H1 (cell line): ENCODE measurements at regions not wholly inside any gene's neighbourhood (a gene's known extent, or its start where the extent isn't known, plus 50 kb on each side); places are given as distances from the start of the nearest gene placed in this dataset.

Experiments used
- CTCF ChIA-PET: fragments of 300-600 bp; sonication (Branson Sonifier 250); formaldehyde crosslinking; loops from one replicate; lab custom pipeline; 2021; ENCODE audit not compliant: partially characterized antibody; lab: Charles Lee
- POLR2A ChIA-PET: fragments of 300-600 bp; sonication (Branson Sonifier 250); formaldehyde crosslinking; loops from one replicate; lab custom pipeline; 2021; ENCODE audit warnings: inconsistent platforms; ENCODE audit not compliant: partially characterized antibody; lab: Charles Lee
- DNase-seq, 2 experiments: peaks; one replicate each; pipeline versions ENCODE4 v3.0.0 to v3.0.0-alpha.2; 2010 to 2022; ENCODE audit warnings: low spot score in 2 of 2, low read depth in 1 of 2, mixed read lengths in 1 of 2
- FAIRE-seq: peaks from 2 replicates; lab custom pipeline; 2011; peaks lifted over from hg19 to GRCh38; lab: Jason Lieb, UNC
- H2AFZ ChIP-seq: 2 replicates; pipeline ENCODE4 v1.8.1; 2012; ENCODE audit warnings: low read length, inconsistent platforms
- H2AK5ac ChIP-seq: 2 replicates; pipeline ENCODE4 v1.6.1; 2013; ENCODE audit warnings: low read depth, low read length
- H2BK120ac ChIP-seq: replicated peaks from 2 replicates; pipeline ENCODE3; 2013; ENCODE audit warnings: low read depth, low read length, inconsistent platforms
- H2BK12ac ChIP-seq: 2 replicates; pipeline ENCODE4 v1.6.1; 2013; ENCODE audit warnings: low read depth, low read length
- H2BK15ac ChIP-seq: 2 replicates; pipeline ENCODE4 v1.6.1; 2013; ENCODE audit warnings: low read length
- H2BK20ac ChIP-seq: 2 replicates; pipeline ENCODE4 v1.6.1; 2013; ENCODE audit warnings: low read length
- H2BK5ac ChIP-seq: 2 replicates; pipeline ENCODE4 v1.6.1; 2013; ENCODE audit warnings: low read depth, low read length
- H3K14ac ChIP-seq: 2 replicates; pipeline ENCODE4 v1.6.1; 2013; ENCODE audit warnings: inconsistent platforms; ENCODE audit not compliant: insufficient read length
- H3K18ac ChIP-seq: 2 replicates; pipeline ENCODE4 v1.6.1; 2013; ENCODE audit warnings: low read length; ENCODE audit errors: extremely low read depth
- H3K23ac ChIP-seq: 2 replicates; pipeline ENCODE4 v1.6.1; 2013; ENCODE audit warnings: inconsistent platforms; ENCODE audit not compliant: insufficient read length
- H3K23me2 ChIP-seq: 2 replicates; pipeline ENCODE4 v1.6.1; 2013; ENCODE audit warnings: low read depth, low read length
- H3K27ac ChIP-seq: 2 replicates; pipeline ENCODE4 v1.6.1; 2011; ENCODE audit warnings: low read depth, low read length, inconsistent platforms
- H3K27me3 ChIP-seq, 4 experiments: replicated peaks in 1 of 4; 1 replicate in 1 of 4; 2 replicates in 3 of 4; pipeline versions ENCODE4 v1.6.1 to v1.8.1; 2011 to 2013; ENCODE audit warnings: low read length in 3 of 4, mild to moderate bottlenecking in 3 of 4, inconsistent platforms in 2 of 4, mixed read lengths in 2 of 4, moderate library complexity in 1 of 4; ENCODE audit not compliant: control insufficient read depth in 3 of 4, insufficient read depth in 3 of 4; ENCODE audit errors: extremely low read depth in 1 of 4
- H3K36me3 ChIP-seq, 4 experiments: 2 replicates each; pipeline versions ENCODE4 v1.6.1 to v1.8.1; 2011 to 2013; ENCODE audit warnings: mild to moderate bottlenecking in 4 of 4, low read length in 3 of 4, moderate library complexity in 2 of 4, control low read depth in 1 of 4, inconsistent platforms in 1 of 4; ENCODE audit not compliant: insufficient read depth in 4 of 4, control insufficient read depth in 2 of 4
- H3K4ac ChIP-seq: replicated peaks from 2 replicates; pipeline ENCODE3; 2013; ENCODE audit warnings: low read length, low read depth, mixed read lengths, inconsistent platforms; ENCODE audit not compliant: insufficient read length
- H3K4me1 ChIP-seq, 4 experiments: replicated peaks in 1 of 4; 1 replicate in 1 of 4; 2 replicates in 3 of 4; pipeline versions ENCODE4 v1.6.1 to v1.8.1; 2011 to 2013; ENCODE audit warnings: low read length in 3 of 4, inconsistent platforms in 2 of 4, mixed read lengths in 1 of 4; ENCODE audit not compliant: insufficient read depth in 4 of 4, control insufficient read depth in 3 of 4
- H3K4me2 ChIP-seq, 2 experiments: 2 replicates each; pipeline versions ENCODE4 v1.6.1 to v1.8.1; 2011 to 2013; ENCODE audit warnings: low read depth in 2 of 2, low read length in 2 of 2, control low read depth in 1 of 2, inconsistent platforms in 1 of 2, mild to moderate bottlenecking in 1 of 2; ENCODE audit not compliant: insufficient read depth in 1 of 2
- H3K4me3 ChIP-seq, 4 experiments: fragments of 200-600, 300-600 bp in 1 of 4; sonication (generic), shearing (Covaris generic), sonication (Bioruptor Twin) in 1 of 4; 2 replicates each; pipeline versions ENCODE4 v1.5.1 to v1.8.1; 2011 to 2016; ENCODE audit warnings: low read length in 4 of 4, low read depth in 3 of 4, control low read depth in 2 of 4, inconsistent platforms in 2 of 4, mild to moderate bottlenecking in 2 of 4, mixed read lengths in 1 of 4, moderate library complexity in 1 of 4; ENCODE audit not compliant: insufficient read depth in 2 of 4; ENCODE audit errors: extremely low read depth in 1 of 4
- H3K56ac ChIP-seq: replicated peaks from 2 replicates; pipeline ENCODE3; 2013; ENCODE audit warnings: low read depth, mild to moderate bottlenecking, mixed read lengths, low read length, inconsistent platforms; ENCODE audit not compliant: insufficient read length
- H3K79me1 ChIP-seq: 2 replicates; pipeline ENCODE4 v1.6.1; 2013; ENCODE audit warnings: low read depth, low read length, control low read depth
- H3K79me2 ChIP-seq, 2 experiments: 2 replicates each; pipeline versions ENCODE4 v1.6.1 to v1.8.1; 2012 to 2013; ENCODE audit warnings: low read length in 2 of 2, mild to moderate bottlenecking in 2 of 2, inconsistent platforms in 1 of 2; ENCODE audit not compliant: insufficient read depth in 2 of 2, control insufficient read depth in 1 of 2
- H3K9ac ChIP-seq, 4 experiments: replicated peaks in 1 of 4; 1 replicate in 1 of 4; 2 replicates in 3 of 4; pipeline versions ENCODE4 v1.6.1 to v1.8.1; 2011 to 2013; ENCODE audit warnings: low read depth in 3 of 4, low read length in 3 of 4, control low read depth in 2 of 4, mild to moderate bottlenecking in 2 of 4, moderate library complexity in 2 of 4, inconsistent platforms in 1 of 4; ENCODE audit errors: extremely low read depth in 1 of 4
- H3K9me3 ChIP-seq, 2 experiments: 2 replicates each; pipeline versions ENCODE4 v1.6.1 to v1.8.1; 2012 to 2013; ENCODE audit warnings: mild to moderate bottlenecking in 2 of 2, moderate library complexity in 2 of 2, control low read depth in 1 of 2, inconsistent platforms in 1 of 2, low read depth in 1 of 2, low read length in 1 of 2, mixed read lengths in 1 of 2; ENCODE audit not compliant: insufficient read depth in 2 of 2
- H4K20me1 ChIP-seq, 2 experiments: replicated peaks in 1 of 2; 2 replicates each; pipeline versions ENCODE3 to v1.8.1; 2011 to 2013; ENCODE audit warnings: inconsistent platforms in 2 of 2, low read length in 2 of 2, mild to moderate bottlenecking in 1 of 2; ENCODE audit not compliant: insufficient read depth in 2 of 2, control insufficient read depth in 1 of 2
- H4K5ac ChIP-seq: 2 replicates; pipeline ENCODE4 v1.6.1; 2013; ENCODE audit warnings: low read length, low read depth, mixed read lengths, inconsistent platforms; ENCODE audit not compliant: insufficient read length
- H4K8ac ChIP-seq: 2 replicates; pipeline ENCODE4 v1.8.0; 2013; ENCODE audit warnings: mild to moderate bottlenecking, moderate library complexity, low read length, inconsistent platforms; ENCODE audit not compliant: insufficient read depth; ENCODE audit errors: extremely low read depth
- H4K91ac ChIP-seq: replicated peaks from 2 replicates; pipeline ENCODE3; 2013; ENCODE audit warnings: low read length, mixed read lengths, inconsistent platforms; ENCODE audit not compliant: insufficient read length
- HDAC6 ChIP-seq: IDR thresholded peaks from one replicate; pipeline ENCODE4 v1.7.1; 2012; ENCODE audit warnings: low read depth, mild to moderate bottlenecking, inconsistent platforms, low read length, moderate library complexity
- RBBP5 ChIP-seq: IDR thresholded peaks from 2 replicates; pipeline ENCODE4 v1.7.1; 2012; ENCODE audit warnings: low read depth, mild to moderate bottlenecking, inconsistent platforms, low read length, moderate library complexity, borderline replicate concordance
- SUZ12 ChIP-seq: fragments of 200-600 bp; sonication (generic); IDR thresholded peaks from 2 replicates; pipeline ENCODE4 v1.6.1; 2012; ENCODE audit warnings: mild to moderate bottlenecking, inconsistent platforms, low read length, moderate library complexity, mixed read lengths
- TEAD4 ChIP-seq: IDR thresholded peaks from 2 replicates; pipeline ENCODE4 v1.6.1; 2012; ENCODE audit warnings: low read depth, low read length, inconsistent platforms, mixed read lengths
- WGBS, 2 experiments: shearing (Covaris generic) in 1 of 2; methylation state at CpG; one replicate each; pipeline versions ENCODE4 v1.1.6 to v1.1.7; 2013 to 2015; ENCODE audit warnings: low lambda C conversion rate in 2 of 2, mixed read lengths in 2 of 2, inconsistent platforms in 1 of 2, low coverage in 1 of 2, missing lambda C conversion rate in 1 of 2; ENCODE audit not compliant: insufficient replicate concordance in 2 of 2, insufficient coverage in 1 of 2, insufficient read length in 1 of 2; ENCODE audit errors: extremely low coverage in 1 of 2, missing lambda C conversion rate in 1 of 2; 5-methylcytosine and 5-hydroxymethylcytosine counted together

- no peak overlapping the region for H3K4me3 ChIP-seq
- H3K14ac ChIP-seq: no peak overlapping the region
- H3K18ac ChIP-seq: no peak overlapping the region
- no peaks in the 10 kb centered on the region for H3K27me3 ChIP-seq
- no peaks in the 10 kb centered on the region for H3K36me3 ChIP-seq
- no peak overlapping the region for H2BK20ac ChIP-seq
- no peak overlapping the region for H4K5ac ChIP-seq
- FAIRE-seq: no peak
- no peak overlapping the region for H2BK15ac ChIP-seq
- no peak overlapping the region for H3K4ac ChIP-seq
- H2AFZ ChIP-seq: no peak overlapping the region
- POLR2A ChIA-PET: no interaction called here
- TF ChIP-seq TEAD4 (no peak), HDAC6 (no peak), SUZ12 (no peak), RBBP5 (no peak)
- CTCF ChIA-PET: no interaction called here
- H2AK5ac ChIP-seq: no peak overlapping the region
- no peak overlapping the region for H4K91ac ChIP-seq
- H4K8ac ChIP-seq: no peak overlapping the region
- DNase-seq: no peak
- no peak overlapping the region for H3K56ac ChIP-seq
- no peaks in the 10 kb centered on the region for H4K20me1 ChIP-seq
- H3K79me2 ChIP-seq: no peaks in the 10 kb centered on the region
- no peaks in the 10 kb centered on the region; a peak in 1 of 7 replicates for H3K4me1 ChIP-seq
- WGBS, 2 experiments: 92% methylated on average over 3 of the region's 3 CpGs; no CpG with 5 or more reads in 1 of the 2 experiments
- H2BK120ac ChIP-seq: no peak overlapping the region
- no peaks in the 10 kb centered on the region for H3K23me2 ChIP-seq
- H3K23ac ChIP-seq: no peak overlapping the region
- H3K9me3 ChIP-seq: no peaks in the 10 kb centered on the region
- no peaks in the 10 kb centered on the region for H3K79me1 ChIP-seq
- H3K4me2 ChIP-seq: no peak overlapping the region
- H2BK5ac ChIP-seq: no peak overlapping the region
- no peak overlapping the region for H2BK12ac ChIP-seq
- no peak overlapping the region for H3K9ac ChIP-seq
- H3K27ac ChIP-seq: no peak overlapping the region
Observed at GRCh38 chr6:121550491-121551010, 115.1 kb downstream of the GJA1 start.
